HG03558 (cell line): ENCODE measurements at regions not wholly inside any gene's neighbourhood (a gene's known extent, or its start where the extent isn't known, plus 50 kb on each side); places are given as distances from the start of the nearest gene placed in this dataset.
A peak's percentile ranks its signal among the peaks of the same experiment; 100 is the strongest.

Experiments used
- ATAC-seq: cut with Tn5 transposase; IDR thresholded peaks from one replicate; pipeline ENCODE4 v1.9.1; 2021; ENCODE audit warnings: moderate number of reproducible peaks; ENCODE audit not compliant: unreplicated experiment; ENCODE audit errors: extremely low read depth

DNA sequence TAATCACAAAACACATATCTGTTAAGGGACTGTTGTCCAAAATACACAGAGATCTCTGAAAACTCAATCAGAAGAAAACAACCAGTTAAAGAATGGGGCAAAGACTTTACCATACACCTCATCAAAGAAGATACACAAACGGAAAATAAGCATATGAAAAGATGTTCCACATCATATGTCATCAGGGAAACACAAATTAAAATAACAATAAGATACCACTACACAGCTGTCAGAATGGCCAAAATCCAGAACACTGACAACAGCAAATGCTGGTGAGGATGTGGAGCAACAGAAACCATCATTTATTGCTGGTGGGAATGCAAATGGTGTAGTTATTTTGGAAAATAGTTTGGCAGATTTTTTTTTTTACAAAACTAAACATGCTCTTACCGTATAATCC, 220.5 kb upstream of the FOXN3 start:
- no peak for ATAC-seq

DNA sequence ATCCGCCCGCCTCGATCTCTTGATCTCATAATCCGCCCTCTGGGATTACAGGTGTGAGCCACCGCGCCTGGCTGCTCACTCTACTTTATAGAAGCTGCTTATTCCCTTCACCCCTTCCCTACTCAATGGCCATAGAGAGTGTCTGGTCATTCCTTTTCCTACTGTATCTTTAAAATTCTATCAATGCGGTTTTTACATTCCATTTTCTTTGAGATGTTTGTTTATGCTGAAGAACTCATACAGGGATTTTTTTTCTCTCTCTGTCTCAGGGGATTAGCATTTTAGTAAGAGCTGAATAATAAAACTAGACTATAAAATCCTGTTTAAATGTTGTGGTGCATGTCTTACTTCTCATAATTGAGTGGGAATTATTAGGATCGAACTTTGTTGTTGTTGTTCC, 218.6 kb upstream of the FOXN3 start:
- ATAC-seq: no peak

DNA sequence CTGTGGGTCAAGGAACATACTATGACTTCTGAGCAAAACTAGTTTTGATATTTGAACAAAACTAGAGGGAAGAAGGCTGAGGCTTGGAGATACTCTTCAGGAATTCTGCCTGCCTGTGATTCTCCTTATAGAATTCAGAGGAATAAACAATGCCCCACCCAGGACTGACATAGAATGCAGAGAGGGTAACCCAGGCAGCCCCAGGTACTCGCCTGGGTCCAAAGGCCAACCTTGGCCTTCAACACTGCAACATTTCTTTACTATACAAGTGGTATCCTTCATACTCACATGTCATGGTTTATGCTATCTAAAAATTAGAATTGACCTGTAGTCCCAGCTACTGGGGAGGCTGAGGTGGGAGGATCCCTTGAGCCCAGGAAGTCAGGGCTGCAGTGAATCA, 217.0 kb upstream of the FOXN3 start:
- ATAC-seq: no peak

DNA sequence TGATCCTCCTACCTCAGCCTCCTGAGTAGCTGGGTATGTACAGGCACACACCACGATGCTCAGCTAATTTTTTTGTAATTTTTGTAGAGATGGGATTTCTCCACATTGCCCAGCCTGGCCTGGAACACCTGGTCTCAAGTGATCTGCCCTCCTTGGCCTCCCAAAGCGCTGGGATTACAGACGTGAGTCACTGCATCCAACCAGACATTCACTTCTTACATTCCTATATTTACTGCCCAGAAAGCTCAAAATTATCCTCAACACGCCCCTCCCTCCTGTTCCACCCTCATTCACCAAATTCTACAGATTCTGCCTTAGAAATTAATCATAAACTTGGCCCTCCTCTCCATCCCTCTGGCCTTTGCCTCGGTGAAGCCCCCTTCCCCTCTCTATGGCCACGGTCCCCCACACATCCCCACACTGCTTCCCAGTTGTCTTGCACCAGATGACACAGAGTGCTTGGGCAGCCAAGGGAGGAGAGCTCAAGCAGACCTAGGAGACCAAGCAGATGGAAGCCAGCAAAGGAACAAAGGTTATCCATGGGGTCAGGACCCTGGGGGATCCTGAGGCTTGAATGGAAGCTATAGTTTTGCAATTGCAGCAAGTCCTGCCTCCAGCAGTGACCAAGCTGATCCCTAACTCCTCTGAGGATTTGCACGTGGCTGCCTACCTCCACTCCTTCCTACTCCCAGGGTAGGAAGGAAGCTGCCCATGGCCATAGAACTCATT, 213.2 kb upstream of the FOXN3 start:
- ATAC-seq: no peak

DNA sequence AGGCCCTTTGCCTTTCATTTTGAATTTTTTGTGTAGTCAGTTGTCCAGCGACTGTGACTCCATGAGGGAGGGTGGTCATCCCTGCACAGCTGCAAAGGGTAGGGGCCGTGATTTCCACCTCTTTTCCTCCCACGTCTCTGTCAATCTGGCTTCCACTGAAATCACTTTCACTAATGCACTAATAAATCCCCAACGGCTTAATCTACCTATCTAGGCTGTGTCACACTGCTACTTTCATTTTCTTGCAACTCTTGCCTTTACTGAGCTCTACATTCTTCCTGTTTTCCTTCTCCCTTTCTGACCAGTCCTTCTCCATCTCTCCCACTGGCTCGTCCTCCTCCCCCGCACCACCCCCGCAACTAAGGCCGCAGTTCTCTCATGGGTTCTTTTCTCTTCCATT, 212.3 kb upstream of the FOXN3 start:
- ATAC-seq: no peak

DNA sequence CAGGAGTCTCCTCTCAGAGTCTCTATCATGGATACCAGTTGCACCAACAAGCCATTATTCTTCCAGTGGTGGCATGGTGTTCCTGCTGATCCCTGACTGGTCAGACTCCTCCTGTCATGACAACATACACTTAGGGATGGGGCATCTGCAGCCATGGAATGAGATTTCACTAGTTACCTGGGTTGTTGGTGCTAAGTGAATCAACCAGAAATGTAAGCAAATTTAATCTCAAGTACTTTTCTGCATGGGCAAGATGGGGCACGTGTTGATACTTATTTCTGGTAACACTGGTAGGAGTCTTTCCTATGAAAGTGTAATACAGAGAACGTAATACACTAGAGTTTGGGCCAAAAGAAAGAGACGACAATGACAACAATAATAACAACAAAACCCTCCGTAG, 211.5 kb upstream of the FOXN3 start:
- no peak for ATAC-seq

DNA sequence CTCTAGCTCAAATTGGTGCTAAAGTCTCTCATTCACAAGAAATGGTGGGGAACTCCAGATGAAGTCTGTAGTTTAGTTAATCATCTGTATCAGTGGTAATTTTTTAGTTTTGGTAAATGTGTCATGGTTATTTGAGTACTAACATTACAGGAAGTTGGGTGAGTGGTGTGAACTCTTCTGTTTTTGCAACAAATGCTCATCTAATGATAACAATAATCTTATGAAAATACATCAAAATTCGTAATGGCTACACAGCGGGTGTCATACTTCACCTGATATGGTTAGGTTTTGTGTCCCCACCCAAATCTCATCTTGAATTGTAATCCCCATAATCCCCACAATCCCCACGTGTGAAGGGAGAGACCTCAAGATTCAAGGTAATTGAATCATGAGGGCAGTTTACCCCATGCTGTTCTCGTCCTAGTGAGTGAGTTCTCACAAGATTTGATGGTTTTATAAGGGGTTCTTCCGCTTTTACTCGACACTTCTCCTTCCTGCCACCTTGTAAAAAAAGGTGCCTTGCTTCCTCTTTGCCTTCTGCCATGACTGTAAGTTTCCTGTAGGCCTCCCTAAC, 209.3 kb upstream of the FOXN3 start:
- ATAC-seq: no peak

DNA sequence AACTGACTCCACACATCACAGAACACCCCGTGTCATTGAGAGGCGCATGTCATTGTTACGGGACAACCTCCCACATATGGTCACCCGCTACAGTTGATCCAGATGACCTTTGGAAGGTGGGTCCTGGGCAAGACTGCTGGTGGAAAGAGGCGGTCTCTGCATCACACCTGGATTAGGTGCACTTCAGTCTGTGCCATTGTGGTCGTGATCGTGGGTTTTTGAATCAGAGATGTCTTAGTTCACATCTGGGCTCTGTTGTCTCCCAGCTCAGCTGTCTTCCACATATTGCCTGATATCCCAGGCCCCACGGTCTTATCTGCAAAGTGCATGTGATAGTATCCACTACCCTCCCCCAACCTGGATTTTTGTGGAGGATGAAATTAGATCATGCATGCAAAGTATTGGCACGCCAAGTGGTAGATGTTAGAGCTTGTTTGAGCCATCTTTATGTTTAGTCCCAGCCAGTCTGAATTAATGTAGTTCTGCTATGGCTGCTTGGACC, 208.7 kb upstream of the FOXN3 start:
- ATAC-seq: no peak

DNA sequence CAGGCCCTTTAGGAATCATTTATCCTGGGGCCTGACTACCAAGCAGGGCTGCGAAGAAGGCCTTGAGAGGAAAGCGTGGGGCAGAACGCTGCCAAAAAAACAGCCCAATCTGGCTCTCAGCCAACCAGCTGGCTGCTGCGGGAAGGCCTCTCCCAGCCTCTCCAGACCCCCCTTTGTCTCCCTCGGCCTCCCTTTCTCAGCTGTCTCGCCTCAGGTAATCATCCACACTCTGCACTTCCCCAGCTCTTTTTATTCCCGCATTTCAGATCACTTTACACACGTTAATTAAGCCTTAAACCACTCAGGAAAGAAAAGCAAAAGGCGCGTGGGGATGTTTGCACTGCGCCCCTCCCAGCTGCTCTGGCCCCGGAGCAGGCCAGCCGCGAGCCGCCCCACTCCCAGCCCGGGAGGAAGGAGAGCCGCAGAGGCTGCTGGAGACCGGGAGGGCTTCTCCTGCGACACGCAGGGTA, 208.2 kb upstream of the FOXN3 start:
- no peak for ATAC-seq

DNA sequence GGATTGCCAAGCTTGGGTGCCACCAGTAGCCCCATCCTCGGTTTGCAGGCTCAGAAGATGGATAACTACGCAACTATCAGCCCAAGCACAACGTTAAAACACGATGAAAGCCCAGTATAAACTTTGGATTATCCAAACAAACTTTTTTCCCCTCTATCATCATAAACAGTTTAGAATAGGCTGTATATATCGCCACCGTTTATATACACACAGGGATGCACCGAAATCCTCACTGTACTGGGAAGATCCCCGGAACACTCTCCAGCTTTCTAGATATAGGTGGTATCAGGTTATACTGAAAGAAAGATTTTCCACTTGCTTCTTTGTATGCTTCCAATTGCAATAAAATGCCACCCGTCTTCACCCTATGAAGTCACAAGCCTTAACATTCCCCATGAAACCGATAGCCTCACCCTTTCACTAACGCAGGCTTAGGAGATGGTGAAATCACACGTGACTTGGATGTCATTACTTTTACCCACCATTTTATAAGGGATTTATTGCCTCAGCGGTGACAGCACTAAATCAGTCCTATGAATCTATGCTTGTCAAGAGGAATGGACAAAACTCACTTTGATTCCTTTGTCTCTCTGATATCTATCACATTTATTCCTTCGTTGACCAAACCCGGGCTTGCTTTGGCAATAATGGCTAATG, 207.6 kb upstream of the FOXN3 start:
- ATAC-seq: no peak

DNA sequence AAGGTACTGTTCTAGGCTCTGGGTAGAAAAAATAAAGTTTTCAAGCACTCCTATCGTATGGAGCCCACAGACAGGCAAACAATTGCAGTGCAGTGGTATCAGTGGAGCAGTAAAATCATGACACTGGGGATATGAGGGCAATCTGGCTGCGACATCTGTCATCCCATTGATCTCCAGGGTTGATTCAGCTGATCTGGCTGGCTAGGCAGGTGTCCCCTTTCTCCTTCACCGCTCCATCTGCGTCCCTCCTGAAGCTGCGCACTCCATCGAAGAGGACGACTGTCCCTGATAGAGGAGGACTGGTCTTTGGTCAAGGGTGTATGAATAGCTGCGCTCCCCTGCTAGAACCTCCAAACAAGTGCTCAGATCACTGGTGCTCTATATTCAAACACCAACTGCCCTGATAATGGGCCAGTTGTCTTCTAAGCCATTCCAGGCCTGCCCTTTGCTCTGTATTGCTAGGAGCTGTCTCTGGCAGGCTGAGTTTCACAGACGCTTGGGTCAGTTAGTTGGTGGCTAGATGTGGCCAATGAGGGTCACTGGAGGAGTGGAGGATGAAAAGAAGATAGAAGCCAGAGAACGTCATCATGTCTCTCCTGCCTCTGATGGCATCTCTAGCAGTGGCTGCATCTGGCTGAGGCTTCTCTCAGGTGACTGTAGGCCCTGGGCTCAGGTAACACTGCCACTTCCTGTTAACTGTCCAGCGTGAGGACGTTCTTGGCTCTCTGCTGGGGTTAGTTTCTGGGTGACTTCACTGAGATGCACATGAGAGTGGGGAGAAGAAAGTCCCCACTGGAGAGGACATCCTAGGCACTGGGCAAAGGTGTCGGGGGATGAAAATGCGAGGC, 205.0 kb upstream of the FOXN3 start:
- ATAC-seq: no peak

DNA sequence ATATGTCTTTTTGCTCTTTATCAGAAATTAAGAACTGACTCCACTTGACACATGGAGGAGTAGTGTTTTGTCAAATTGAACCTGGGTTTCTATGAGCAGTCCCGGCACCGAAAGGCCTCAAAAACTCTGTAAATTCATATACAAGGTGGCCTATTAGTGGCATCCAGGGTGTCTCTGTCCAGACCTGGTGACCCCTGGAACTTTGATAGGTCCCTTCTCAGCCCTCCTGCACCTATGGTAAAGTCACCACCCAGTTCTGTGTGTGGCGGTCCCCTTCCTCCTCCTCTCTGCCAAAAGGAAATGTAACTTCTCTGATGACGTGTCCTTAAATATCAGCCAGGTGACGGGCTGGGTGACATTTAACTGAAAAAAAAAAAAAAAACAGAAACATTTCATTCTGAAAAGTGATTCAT, 204.0 kb upstream of the FOXN3 start:
- no peak for ATAC-seq

DNA sequence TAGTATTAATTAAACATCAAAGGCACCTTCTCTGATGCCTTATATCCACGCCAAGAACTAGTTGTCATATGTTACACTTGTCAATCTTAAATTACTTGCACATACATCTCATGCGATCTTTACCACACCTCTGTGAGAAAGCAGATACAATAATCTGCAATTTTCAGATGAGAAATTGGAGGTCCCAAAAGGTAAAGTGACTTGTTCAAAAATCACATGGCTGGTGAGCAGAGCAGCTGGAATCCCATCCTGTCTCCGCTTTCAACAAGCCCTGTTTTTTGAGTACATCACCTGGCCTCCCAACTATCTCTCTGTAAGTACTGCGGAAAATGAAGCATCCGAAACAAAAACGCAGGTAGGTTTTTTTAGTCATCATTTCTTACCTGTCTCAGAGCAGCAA, 203.4 kb upstream of the FOXN3 start:
- ATAC-seq: no peak

DNA sequence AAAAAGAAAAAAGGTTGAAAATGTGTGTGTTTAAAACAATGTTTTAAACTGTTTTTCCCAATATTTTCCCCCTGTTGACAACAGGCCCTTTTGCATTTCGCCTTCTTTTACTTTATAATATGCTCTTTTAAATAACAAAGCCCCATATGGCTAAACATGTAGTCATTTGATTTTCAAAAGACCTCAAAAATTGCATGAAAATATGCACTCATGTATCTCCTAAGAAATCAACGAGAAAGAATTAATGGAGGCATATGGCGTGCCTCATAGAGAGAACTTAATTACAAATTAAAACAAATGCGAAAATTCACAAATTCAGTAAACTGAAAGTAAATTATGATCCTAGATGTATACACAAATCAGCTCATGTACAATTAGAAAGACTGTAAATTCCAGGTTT, 202.6 kb upstream of the FOXN3 start:
- ATAC-seq: no peak

DNA sequence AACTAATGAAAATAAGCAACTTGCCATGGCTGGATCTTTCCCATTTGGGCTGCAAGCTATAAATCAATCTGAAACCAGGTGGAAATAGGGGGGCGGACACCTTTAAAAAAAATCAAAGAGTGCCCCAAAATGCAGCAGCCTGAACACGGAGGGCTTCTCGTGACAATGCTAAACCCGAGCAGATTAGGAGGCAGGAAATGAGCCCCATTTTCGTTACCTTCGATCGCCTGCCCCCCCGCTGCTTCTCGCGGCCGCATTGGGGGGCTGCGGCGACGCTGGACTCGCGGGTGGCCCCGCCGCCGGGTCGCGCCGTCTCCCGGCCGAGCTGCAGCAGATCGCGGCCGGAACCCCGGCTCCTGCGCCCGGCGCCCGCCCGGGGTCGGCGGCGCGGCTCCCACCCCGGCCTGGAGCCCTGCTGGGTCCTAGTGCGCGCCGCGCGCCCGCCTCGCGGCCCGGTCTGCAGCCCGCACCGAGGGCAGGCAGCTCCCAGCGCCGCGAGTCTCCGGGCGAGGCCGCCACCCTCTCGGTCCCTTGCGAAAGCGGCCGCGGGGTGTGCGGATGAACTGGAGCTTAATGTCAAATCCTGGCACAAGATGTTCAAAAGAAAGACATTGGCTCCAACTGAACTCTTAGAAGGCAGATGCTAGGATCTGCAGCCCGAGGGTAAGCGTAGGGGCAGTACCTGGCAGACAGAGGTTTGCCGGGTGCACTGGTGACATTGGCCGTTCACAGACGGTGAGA, 201.9 kb upstream of the FOXN3 start:
- peak; percentile 42 for ATAC-seq

DNA sequence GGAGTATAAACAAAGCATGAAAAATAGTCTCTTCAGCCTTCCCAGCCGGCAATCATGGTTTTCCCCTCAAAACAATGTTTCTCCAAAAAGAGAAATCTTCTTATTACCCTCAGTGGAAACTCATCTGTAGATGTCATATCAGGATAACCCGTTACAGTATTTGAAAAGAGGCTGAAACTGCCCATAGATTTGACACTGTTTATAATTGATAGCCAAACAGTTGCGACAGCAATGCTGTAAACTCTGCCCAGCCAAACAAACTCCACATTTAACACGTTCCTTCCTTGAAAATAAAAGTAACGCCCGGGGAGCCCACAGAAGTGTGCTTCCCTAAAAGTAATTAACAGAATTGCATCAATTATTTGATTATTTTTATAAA, 201.3 kb upstream of the FOXN3 start:
- no peak for ATAC-seq

DNA sequence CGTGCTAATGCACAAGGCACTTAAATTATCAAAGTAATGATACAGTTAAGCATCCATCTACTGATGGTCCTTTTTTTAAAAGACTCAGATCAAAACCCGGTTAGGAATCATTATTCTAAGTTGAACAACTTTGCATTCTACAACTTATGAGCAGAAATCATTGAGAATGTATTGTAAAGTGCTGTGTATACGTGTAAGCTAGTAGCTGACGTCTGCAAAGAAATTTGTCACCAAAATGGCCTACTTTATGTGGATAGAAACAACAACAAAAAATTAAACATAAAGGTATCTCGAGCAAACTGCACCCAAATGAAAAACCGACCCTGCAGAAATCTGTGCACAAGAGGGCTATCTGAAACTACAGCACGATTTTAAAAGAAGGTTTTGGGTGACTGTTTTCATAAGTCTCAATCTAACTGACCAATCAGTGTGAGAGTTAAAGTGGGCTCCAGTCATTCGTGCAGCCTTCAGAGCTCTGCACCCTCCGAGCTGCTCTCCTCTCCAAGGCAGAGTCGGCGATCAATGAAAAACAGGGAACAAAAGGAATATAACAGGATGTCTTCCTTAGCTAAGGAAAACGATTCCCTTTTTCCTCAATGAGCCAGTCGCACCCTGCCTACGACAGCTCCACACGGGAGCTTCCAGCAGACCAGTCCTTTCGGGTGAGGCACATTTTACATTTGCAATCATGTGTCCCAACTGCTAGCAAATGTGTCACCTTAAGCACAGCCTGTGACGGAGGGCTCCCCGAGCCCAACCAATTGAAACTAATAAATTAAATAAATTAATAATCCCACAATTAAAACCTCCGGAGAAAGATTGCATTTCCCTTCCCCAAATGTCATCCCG, 200.7 kb upstream of the FOXN3 start:
- ATAC-seq: no peak

DNA sequence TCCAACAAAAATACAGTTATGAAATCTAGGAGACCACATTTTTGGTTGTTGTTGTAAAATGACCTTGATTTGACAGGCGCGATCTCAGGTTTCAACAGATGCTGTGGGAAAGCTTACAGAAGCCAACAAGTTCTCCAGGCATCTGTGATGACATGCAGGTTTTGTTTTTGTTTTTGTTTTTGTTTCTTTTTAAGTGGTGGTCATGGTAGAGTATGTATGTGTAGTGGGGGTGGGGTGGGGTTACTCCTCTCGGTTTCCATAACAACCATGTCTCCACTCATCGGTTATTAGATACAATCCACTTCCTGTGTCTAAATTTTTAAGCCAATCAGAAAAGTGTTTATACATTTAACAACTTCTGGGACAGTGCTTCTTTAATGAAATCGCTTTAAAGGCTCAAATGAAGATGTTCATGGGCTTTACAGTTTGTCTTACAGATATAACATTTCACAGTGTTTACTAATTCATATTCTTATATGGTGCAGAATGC, 199.9 kb upstream of the FOXN3 start:
- peak; percentile 28 for ATAC-seq

DNA sequence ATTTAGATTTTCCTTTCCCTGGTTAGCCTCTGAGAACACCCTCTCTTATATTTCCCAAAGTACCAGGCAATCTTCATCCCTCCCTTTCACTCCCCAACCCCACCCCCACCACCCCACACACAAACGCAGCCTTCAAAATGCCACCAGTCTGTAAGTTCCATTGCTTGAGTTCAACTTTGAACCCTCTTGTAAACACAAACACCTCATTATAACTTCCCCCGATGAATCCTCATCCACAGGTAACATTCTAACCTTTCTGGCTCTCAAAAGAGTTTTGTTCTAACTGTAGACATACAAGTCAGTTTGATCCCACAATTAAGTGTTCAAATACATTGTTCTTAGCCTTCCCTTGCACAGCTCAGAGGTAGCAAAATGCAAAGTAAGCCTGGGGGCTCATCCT, 199.4 kb upstream of the FOXN3 start:
- ATAC-seq: no peak
